Glomerular visceral epithelial cell (primary cell): ENCODE measurements at regions not wholly inside any gene's neighbourhood (a gene's known extent, or its start where the extent isn't known, plus 50 kb on each side); places are given as distances from the start of the nearest gene placed in this dataset.
"Not testable (repeated sequence)": the region's sequence is repeated elsewhere in the genome, so short reads cannot be mapped to it uniquely, and the experiment has no call there.

Experiments
- DNase-seq: peaks from one replicate; pipeline ENCODE4 v3.0.0-alpha.2; 2016; ENCODE audit errors: extremely low spot score

DNA sequence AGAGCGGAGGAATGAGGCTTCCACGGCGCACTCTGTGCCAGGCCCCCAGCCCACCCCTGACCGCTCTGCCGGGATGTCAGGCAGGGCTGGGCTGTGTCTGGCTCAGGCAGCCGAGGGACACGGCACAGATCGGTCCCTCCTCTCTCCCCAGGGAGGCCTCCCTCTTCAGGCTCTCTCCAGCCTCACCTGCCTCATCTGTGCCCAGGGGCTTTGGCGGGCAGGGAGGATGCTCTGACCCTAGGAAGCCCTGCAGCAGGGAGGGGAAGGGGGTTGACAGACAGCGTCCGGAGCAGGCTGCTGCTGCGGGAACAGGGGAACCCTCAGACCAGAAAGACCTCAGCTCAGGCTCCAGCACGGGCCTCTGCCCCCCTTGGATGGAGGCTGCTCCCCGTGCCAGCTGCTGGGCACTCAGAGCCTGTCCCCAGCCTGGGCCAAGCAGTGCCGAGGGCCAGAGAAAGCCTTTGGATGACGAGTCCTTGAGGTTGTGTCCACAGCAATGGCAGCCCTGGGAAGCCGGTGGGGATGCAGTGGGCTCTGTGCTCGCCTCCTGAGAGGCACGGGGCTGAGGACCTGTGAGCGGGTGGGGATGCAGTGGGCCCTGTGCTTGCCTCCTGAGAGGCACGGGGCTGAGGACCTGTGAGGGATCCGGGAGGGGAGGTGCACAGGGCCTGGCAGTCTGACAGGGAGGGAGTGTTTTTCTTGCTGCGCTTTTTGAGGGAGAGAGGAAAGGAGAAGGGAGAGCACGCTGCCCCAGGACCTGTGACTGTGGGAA, 66.9 kb downstream of the FOXL3 start:
- DNase-seq = no peak

DNA sequence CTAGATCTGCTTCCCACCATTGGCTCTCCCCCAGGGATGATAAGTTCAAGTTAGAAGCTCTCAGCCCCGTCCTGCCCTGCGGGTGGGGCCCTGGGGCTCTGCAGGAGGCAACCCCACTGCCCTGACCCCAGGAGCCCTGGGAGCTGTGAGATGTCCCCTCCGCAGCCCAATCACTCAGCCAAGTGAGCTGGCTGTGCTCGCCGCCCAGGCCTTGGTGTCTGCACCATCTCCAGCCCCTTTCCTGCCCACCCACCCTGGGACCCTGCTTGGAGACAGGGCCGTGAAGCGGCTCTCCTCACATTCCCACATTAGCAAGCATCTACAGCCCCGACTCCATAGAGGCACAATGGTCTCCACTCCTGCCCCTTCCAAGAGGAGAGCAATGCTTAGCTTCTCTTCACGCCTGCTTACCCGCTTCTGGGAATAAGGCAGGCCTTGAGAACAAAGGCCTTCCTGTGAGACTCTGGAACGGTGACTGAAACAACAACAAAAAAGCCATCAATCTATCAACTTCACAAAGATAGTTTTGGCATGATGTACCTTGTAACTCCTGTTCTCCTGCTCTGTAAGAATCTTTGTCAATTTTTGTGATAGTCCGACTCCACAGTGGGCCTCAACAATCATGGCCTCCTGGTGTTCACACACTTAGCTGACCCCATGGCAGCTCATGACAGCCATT, 67.7 kb downstream of the FOXL3 start:
- DNase-seq = no peak

DNA sequence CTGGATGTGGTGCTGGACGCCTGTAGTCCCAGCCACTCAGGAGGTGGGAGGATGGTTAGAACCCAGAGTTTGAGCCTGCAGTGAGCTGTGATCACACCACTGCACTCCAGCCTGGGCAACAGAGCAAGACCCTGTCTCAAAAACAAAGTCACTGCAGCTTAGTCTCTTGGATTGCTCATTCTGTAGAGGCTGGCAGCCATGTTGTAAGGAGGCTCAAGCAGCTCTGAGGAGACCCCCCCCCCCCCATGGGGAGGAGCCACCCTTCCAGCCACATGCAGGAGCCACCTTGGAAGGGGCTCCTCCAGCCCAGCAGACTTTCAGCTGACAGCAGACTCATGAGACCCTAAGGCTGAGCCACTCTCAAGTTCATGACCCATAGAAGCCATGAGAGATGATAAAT, 68.4 kb downstream of the FOXL3 start:
- no peak for DNase-seq

DNA sequence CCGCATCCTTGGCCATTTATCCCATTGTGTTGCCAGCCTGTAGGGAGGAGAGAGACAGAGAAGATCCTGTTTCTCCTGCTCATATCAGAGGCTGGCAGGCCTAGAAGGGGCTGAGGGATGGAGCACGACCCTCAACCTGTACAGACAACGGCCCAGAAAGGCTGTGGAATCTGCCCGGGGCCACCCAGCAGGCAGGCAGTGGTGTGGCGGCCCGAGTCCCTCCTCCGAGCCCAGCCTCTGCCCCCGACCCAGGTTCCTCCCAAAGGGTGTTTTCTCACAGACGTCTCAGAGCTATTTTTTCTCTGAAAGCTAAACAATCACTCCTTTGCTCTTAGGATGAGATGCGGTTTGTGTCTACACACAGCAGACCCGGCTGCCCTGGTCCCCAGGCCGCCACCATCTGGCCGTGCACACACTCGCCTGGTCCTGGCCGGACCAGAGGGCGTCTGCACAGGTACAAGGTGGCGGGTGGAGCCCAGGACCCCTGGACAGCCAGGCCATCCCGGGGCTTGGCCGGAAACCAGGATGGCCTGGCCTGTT, 69.3 kb downstream of the FOXL3 start:
- DNase-seq = no peak

DNA sequence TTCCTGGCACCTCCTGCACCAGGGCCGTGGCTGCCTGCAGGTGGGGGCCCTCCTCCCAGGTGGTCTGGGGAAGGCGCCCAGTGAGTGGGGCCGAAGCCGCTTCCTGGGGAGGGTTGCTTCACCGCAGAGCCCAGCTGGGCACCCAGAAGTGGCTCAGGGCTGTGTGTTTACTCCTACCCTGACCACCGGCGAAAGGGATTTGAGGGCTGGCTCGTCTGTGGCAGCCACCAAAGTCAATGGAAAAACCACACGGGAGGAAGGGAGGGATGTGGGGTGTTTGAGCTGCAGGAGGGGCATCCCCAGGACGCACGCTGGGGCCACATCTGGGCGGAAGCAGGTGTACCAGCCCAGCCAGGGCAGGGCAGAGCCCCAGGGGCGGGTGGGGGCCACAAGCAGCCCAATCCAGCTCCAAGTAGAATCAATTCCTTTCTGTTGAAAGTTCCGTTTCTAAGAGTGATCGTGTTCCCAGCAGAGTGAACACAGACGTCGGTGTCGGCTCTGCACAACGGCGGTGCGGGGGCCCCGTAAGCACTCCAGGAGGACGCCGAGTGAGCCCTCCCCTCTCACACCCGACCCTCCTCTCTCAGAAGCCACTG, 69.9 kb downstream of the FOXL3 start:
- DNase-seq = no peak

DNA sequence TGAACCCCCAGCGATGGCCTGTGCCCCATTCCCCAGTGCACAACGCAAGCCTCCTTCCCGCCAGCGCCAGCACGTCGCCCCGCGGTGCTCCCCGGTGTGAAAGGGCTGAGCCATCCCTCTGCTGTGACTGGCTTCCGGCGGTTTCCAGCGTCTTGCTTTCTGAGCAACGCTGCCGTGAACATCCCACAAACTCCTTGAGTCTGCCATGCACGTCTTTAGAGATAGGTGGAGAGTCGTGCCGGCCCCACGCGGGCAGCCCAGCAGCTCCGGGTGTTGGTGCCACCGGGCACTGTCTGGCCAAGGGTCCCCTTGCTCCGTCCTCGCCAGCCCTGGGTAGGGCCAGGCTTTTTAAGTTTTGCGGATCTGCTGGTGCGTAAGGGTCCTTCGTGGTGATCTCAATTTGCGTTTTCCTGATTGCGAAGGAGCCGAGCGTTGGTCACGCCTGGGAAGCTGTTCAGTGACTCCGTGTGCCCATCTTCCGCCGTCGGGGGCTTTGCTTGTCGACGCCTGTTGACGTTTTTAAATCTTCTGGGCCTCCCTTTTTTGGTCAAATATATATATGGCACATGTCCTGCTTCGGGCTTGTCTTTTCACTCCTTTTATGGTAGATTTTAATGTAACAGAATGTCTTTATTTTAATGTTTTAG, 70.6 kb downstream of the FOXL3 start:
- no peak for DNase-seq

DNA sequence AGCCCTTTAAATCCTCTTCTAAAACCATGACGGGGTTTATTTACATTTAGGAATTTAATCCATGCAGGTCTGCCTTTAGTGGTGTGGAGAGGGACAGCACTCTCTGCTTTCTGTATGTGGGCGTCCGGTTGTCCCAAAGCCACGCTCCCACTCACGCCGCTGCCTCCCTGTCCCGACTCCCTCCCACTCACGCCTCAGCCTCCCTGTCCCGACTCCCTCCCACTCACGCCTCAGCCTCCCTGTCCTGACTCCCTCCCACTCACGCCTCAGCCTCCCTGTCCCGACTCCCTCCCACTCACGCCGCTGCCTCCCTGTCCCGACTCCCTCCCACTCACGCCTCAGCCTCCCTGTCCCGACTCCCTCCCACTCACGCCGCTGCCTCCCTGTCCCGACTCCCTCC, 71.2 kb downstream of the FOXL3 start:
- not testable (repeated sequence) for DNase-seq

DNA sequence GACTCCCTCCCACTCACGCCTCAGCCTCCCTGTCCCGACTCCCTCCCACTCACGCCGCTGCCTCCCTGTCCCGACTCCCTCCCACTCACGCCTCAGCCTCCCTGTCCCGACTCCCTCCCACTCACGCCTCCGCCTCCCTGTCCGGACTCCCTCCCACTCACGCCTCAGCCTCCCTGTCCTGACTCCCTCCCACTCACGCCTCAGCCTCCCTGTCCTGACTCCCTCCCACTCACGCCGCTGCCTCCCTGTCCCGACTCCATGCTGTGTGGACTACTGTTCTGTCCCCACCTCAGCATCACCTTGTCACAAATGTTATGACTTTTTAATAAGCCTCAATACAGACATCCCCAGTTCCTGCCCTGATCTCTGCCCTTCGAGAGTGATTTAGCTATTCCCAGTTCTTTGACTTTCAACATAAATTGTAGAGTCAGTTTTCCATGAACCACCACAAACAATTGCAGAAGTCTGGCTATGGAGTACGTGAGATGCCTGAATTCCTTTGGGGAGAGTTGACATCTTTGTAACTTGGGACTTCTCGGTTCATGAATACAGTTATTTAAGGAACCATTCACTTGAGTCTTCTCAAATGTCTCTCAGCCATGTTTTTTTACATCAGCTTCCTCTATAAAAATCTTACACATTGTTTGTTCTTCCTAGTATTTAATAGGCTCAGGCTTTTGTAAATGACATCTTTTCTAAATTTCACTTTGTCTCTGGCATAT, 71.9 kb downstream of the FOXL3 start:
- no peak for DNase-seq

DNA sequence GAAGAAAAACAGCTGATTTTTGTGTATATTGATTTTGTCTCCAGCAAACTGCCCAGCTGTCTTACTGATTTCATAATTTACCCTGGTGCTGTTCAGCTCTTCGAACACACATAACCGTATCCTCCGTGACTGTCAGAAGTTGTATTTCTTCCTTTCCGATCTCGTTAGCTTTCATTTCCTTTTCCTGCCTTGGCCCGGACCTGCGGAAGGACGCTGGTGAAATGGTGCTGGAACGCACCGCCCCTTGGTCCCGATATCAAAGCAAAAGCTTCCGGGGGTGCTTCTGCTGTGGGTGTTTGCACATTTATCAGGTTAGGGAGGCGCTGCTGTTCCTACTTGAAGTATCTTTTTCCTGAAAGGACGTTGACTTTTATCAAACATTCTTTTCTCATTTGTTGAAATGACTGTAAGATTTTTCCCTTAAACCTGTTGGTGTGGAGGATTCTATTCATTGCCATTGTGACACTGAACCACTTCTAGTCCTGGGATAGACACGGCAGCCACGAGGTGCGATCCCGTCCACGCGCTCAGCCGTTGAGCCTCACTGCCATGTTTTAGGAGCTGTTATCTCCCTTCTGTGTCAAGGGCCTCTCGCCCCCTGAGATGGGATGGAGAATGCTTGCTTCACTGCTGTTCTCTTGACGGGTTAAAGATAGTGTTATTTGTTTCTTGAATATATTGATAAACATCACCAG, 72.6 kb downstream of the FOXL3 start:
- no peak for DNase-seq

DNA sequence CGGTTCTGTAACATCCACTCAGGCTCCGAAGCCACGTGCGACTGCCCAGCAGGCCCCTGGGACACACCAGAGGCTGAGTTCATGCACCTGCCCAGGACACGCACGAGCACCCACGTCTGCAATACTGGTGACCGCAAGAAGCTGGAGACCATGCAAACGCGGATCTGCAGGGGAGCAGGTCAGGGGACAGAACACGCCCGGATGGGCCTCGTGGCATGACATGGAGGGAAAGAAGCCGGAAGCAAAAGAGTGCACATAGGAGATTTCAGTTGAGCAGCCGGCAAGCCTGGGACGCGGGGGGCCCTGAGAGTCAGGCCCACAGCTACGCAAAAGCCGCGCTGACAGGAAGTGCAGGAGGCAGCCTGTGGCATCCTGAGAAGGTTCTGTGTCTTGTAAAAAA, 73.7 kb downstream of the FOXL3 start:
- no peak for DNase-seq

DNA sequence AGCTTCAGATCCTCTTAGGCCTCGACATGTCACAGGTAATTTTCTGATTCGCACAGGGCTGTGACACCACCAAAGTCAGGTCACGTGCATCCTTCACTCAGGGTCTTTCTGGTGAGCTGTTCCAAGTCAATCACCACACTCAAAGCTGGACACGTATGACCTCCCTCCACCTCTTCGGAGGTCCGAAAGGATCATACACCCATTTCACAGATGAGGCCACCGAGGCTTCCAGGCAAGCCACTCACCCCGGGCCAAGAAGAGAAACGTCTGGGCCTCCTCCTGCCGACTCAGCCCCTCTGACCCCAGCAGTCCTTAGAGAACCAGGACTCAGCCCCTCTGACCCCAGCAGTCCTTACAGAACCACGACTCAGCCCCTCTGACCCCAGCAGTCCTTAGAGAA, 74.6 kb downstream of the FOXL3 start:
- DNase-seq = no peak

DNA sequence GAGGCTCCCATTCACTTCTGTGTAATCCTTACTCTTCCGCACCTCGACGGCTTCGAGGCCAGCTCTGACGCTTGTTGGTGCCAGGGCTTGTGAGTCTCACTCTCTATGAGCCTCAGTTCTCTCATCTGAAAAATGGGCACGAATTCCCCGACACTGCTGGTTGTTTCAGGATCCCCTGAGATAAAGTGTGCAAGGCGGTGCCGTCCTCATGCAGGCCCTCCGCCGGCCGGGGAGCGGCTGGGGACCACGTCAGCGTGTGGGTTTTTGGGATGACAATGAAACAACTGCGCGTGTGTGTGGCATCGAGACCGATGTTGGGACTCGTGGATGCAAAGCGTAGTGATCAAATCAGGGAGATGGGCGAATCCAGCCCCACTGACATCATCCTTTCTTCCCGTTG, 75.6 kb downstream of the FOXL3 start:
- no peak for DNase-seq

DNA sequence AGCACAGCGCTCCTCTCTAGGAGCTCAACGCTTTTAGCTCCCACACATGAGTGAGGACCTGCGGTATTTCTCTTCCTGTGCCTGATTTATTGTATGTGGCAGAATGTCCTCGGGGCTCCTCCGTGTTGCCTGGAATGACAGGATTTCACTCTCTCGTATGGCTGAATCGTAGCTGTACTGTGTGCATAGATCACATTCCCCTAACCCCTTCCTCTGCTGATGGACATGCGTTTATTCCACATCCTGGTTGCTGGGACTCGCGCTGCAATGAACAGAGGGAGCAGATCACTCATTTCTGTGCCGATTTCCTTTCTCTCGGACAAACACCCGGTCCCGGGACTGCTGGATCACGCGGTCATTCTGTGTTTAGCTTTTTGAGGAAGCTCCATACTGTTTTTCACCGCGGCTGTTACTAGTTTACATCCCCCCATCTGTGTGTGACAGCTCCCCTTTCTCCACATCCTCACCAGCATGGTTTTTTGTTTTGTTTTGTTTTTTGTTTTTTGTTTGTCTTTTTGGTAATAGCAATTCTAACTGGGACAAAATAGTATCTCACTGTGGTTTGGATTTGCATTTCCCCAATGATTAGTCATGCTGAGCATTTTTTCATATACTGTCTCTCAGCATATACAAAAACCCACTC, 76.3 kb downstream of the FOXL3 start:
- DNase-seq = no peak

DNA sequence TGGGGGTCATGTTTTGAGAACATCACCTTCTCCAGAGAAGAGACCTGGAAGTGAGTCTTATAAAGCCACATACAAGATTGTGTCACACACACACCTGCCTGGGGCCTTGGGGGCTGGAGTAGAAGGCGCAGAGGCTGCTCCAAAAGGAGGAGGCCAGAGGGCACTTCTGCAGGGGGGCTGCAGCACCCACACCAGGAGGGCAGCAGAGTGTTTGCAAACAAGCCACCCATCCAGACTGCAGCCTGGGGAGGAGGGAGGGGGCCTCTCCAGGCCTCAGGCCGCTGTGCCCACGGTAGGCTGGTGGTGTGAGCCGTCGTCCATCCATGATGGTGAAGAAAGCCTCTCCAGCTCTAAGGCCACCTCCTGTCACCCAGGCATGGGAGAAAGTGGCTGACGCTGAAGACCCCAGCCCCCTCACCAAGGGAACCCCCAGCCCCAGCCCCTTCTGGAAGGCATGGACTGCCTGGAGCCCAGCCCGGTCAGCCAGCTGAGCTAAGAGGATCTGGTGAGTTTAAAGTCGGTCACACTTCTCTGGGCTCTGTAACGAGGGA, 77.5 kb downstream of the FOXL3 start:
- DNase-seq = no peak

DNA sequence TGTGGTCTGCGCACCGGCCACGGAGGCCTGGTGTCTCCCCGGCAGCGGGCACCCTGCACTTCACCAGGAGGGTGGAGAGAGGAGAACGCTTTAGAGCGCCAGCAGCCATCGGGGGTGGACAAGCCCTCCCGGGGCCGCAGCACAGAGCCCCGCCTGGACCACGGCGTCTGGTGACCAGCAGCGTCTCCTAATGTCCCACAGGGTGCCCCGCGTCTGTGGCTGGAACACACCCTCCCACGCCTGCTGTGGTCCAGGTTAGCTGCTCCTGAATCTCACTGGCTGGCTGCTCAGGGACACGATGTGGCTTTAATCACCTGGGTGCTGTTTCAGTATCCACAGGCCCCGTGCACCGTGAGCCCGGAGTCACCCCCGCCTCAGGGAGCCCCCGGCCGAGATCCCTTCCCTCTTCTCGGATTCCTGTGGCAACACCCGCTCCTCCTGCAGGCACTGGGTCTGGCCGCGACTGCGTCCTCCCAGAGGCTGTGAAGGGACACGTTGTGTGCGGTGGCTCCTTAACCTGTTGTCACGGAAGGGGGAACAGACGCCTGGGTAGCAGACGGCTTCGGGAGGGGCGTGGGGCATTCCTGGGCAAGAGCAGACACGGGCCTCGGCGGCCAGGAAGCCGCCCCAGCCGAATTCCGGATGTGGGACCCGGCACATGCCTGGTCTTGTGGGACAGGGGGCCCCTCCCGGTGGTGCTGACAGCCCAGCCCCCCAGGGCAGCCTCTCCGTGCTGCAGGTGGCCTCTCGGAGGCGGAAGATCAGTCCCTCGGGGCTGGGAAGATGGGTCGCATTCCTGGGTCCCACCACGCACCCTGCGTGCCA, 78.9 kb downstream of the FOXL3 start:
- no peak for DNase-seq

DNA sequence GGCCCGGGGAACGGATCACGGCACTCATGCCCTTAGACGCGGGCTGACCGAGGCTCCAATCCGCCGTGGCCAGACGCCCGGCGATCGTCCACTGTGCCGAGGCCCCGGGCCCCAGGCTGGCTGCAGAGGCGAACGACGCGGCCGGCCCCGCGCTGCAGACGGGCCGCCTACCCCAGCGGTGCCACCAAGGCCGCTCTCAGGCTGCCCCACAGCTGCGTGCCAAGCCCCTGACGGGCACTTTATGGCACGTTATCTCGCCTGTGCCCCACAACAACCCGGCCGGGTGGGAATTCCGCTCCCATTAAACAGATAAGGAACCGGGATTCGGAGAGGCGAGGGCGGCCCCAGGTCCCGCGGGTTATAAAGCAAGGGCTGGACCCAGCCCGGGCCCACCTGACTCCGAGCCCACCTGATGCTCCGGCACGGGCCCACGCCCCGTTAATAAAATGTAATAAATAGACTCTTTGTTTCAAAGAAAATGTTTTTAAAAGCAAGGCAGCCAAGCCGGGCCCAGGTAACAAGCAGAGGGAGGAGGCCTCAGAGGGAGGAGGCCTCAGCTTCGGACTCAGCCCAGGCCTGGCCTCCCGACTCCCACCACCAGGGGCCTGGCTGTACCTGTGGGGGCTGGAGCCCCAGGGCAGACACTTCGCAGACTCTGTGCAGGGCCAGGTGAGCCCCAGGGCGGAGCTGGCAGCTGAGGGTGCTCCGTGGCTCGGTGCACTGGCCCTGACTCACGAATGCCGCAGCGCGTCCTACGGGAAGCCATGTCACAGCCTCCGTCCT, 79.7 kb downstream of the FOXL3 start:
- DNase-seq = no peak

DNA sequence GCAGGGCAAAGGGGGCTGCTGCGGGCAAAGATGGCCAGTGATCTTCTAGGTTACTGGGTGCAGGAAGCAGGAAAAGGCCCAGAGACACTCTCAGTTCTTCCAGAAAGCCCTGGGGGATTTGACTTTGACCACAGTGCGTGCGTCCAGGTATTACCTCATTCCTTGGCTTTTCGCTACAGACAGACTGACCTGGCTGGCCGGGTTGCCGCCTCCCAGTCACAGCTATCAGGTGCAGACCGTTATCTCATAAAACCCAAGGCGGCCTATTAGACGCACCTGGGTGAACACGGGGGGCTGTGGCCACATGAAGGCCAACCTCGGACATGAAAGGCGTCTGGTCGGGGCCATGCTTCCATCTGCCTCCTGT, 80.3 kb downstream of the FOXL3 start:
- no peak for DNase-seq

DNA sequence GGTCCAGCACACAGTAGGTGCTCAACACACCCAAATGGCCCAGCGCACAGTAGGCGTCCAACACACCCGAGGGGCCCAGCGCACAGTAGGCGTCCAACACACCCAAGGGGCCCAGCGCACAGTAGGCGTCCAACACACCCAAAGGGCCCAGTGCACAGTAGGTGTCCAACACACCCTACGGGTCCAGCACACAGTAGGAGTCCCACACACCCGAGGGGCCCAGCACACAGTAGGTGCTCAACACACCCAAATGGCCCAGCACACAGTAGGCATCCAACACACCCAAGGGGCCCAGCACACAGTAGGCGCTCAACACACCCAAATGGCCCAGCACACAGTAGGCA, 80.8 kb downstream of the FOXL3 start:
- DNase-seq = no peak
